ENCODE measurements at regions not wholly inside any gene's neighbourhood (a gene's known extent, or its start where the extent isn't known, plus 50 kb on each side); places are given as distances from the start of the nearest gene placed in this dataset.

DNA sequence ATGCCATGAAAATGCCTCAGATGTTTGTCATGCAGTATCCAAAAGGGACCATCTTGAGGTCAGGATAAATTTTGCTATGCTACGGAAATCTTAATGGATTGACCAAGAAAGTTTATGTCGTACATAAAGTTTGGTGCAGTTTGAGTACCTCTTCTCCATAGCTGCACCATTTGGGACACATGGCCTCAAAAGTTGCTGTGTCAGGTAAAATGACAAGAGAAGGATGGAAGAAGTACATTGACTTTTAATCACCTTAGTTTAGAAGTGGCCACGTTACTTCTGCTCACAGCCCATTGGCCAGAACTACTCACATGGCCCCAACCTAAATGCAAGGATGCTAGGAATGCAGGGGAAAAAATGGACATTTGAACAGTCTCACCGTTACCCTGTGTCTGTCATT is 107.4 kb upstream of the NAMPT start:
- TF ChIP-seq EZH2 (IDR thresholded peaks at IDR 0.05): no peak
- no peak for TF ChIP-seq POLR2AphosphoS5 (IDR thresholded peaks at IDR 0.05; ENCODE audit: low read depth, low read length)

Data from HCT116 (cell line).